Erythroblast (primary cell): ENCODE measurements at regions not wholly inside any gene's neighbourhood (a gene's known extent, or its start where the extent isn't known, plus 50 kb on each side); places are given as distances from the start of the nearest gene placed in this dataset.

ENCODE experiments used
- GATA1 ChIP-seq: IDR thresholded peaks from 2 replicates; pipeline ENCODE4 v1.6.1; 2011; ENCODE audit warnings: low read depth, mild to moderate bottlenecking, control low read depth, low read length, moderate library complexity
- POLR2A ChIP-seq: IDR thresholded peaks from 2 replicates; pipeline ENCODE4 v1.6.1; 2011; ENCODE audit warnings: mild to moderate bottlenecking, low read length

GRCh38 chr15:61746589-61746988 is 313.7 kb downstream of the VPS13C start:
- no peak for TF ChIP-seq POLR2A
- TF ChIP-seq GATA1: no peak
